GM12878 (cell line): ENCODE measurements at regions not wholly inside any gene's neighbourhood (a gene's known extent, or its start where the extent isn't known, plus 50 kb on each side); places are given as distances from the start of the nearest gene placed in this dataset.

Experiments
- ATAC-seq: fragments of 200-7000 bp; cut with Tn5 transposase; 3 replicates; pipeline ENCODE4 v1.9.1; 2020; ENCODE audit warnings: mild to moderate bottlenecking, moderate library complexity
- BruUV-seq: library from RNA; stranded (reverse); fragments of 400-500 nt; replicated peaks from 2 replicates; lab custom pipeline; 2021; lab: Mats Ljungman, UMichigan
- CTCF ChIA-PET: fragments of 300-600 bp; sonication (Branson Sonifier 250); formaldehyde crosslinking; extraction: SDS; loops from one replicate; lab custom pipeline; 2021; ENCODE audit warnings: inconsistent platforms; lab: Yijun Ruan, JAX
- POLR2A ChIA-PET: fragments of 350-600 bp; formaldehyde crosslinking; extraction: SDS; loops from one replicate; lab custom pipeline; 2021; ENCODE audit warnings: inconsistent platforms; lab: Charles Lee
- RAD21 ChIA-PET: fragments of 300-600 bp; sonication (Branson Sonifier 250); formaldehyde crosslinking; loops from one replicate; lab custom pipeline; 2023; ENCODE audit warnings: antibody characterized with exemption; ENCODE audit not compliant: unreplicated experiment; lab: Charles Lee
- SMC1A ChIA-PET: fragments of 300-600 bp; sonication (Branson Sonifier 250); formaldehyde crosslinking; loops from one replicate; lab custom pipeline; 2023; ENCODE audit not compliant: unreplicated experiment, uncharacterized antibody; lab: Charles Lee
- DNase-seq: peaks from one replicate; pipeline ENCODE4 v3.0.0-alpha.2; 2011; ENCODE audit warnings: low read depth, low spot score
- FAIRE-seq: peaks from 3 replicates; lab custom pipeline; 2011; peaks lifted over from hg19 to GRCh38; lab: Jason Lieb, UNC
- H2AFZ ChIP-seq: 2 replicates; pipeline ENCODE4 v1.6.0; 2011; ENCODE audit warnings: low read depth, low read length, control low read depth; ENCODE audit not compliant: control insufficient read depth
- H3K27ac ChIP-seq: 2 replicates; pipeline ENCODE4 v1.5.1; 2011; ENCODE audit warnings: control low read depth; ENCODE audit not compliant: control insufficient read depth, insufficient read depth
- H3K27me3 ChIP-seq, 2 experiments: replicated peaks in 1 of 2; 2 replicates each; pipeline versions ENCODE4 v1.6.0 to v1.6.1; 2011; ENCODE audit warnings: low read length in 1 of 2; ENCODE audit not compliant: control insufficient read depth in 2 of 2, insufficient read depth in 2 of 2
- H3K36me3 ChIP-seq, 2 experiments: 2 replicates each; pipeline ENCODE4 v1.5.1; 2011; ENCODE audit warnings: low read length in 1 of 2; ENCODE audit not compliant: control insufficient read depth in 2 of 2, insufficient read depth in 2 of 2
- H3K4me1 ChIP-seq: 2 replicates; pipeline ENCODE4 v1.6.1; 2011; ENCODE audit warnings: mild to moderate bottlenecking, low read length, moderate library complexity, mixed read lengths; ENCODE audit not compliant: control insufficient read depth, insufficient read depth
- H3K4me2 ChIP-seq: 2 replicates; pipeline ENCODE4 v1.6.0; 2011; ENCODE audit warnings: control low read depth; ENCODE audit not compliant: control insufficient read depth, insufficient read depth
- H3K4me3 ChIP-seq: fragments of 200-600 bp; sonication (generic); 2 replicates; pipeline ENCODE4 v1.5.1; 2016
- H3K79me2 ChIP-seq: 2 replicates; pipeline ENCODE4 v1.6.0; 2011; ENCODE audit warnings: low read length; ENCODE audit not compliant: control insufficient read depth, insufficient read depth
- H3K9ac ChIP-seq: 2 replicates; pipeline ENCODE4 v1.8.0; 2011; ENCODE audit warnings: low read length, control low read depth, mixed read lengths; ENCODE audit not compliant: control insufficient read depth, insufficient read depth
- H3K9me3 ChIP-seq: replicated peaks from 3 replicates; pipeline ENCODE4 v1.5.1; 2011; ENCODE audit warnings: mild to moderate bottlenecking, low read length; ENCODE audit not compliant: control insufficient read depth, insufficient read depth
- H4K20me1 ChIP-seq: 2 replicates; pipeline ENCODE4 v1.6.0; 2011; ENCODE audit not compliant: control insufficient read depth, insufficient read depth
- ASH2L ChIP-seq: fragments of 300-600, 200-600 bp; sonication (generic); IDR thresholded peaks from 2 replicates; pipeline ENCODE4 v1.6.1; 2017; ENCODE audit warnings: low read depth, mild to moderate bottlenecking, borderline replicate concordance
- BHLHE40 ChIP-seq, 2 experiments: fragments of 450-650 bp in 1 of 2; IDR thresholded peaks; 2 replicates each; pipeline ENCODE4 v1.6.1; 2011 to 2017; ENCODE audit warnings: low read depth in 2 of 2, borderline replicate concordance in 1 of 2, improper control_type of control experiment in 1 of 2, low read length in 1 of 2, mild to moderate bottlenecking in 1 of 2
- CBFB ChIP-seq: IDR thresholded peaks from 2 replicates; pipeline ENCODE4 v1.6.1; 2016; ENCODE audit warnings: antibody characterized with exemption, low read depth
- FOXM1 ChIP-seq: IDR thresholded peaks from 2 replicates; pipeline ENCODE4 v1.6.1; 2012; ENCODE audit warnings: low read depth, mild to moderate bottlenecking, inconsistent platforms, low read length, moderate library complexity
- HDAC2 ChIP-seq: fragments of 200-600 bp; sonication (generic); IDR thresholded peaks from 2 replicates; pipeline ENCODE4 v1.6.1; 2017
- IKZF1 ChIP-seq: fragments of 450-650 bp; conservative IDR thresholded peaks from 2 replicates; pipeline ENCODE4 v1.6.1; 2017; ENCODE audit warnings: antibody characterized with exemption, mild to moderate bottlenecking
- JUND ChIP-seq: IDR thresholded peaks from 2 replicates; pipeline ENCODE4 v1.6.1; 2012; ENCODE audit warnings: low read depth, mild to moderate bottlenecking, low read length, improper control_type of control experiment, moderate library complexity
- MYB ChIP-seq: fragments of 150-350 bp; IDR thresholded peaks from 2 replicates; pipeline ENCODE4 v1.6.1; 2014; ENCODE audit warnings: mild to moderate bottlenecking, low read depth, low read length, borderline replicate concordance
- NR2C2 ChIP-seq: IDR thresholded peaks from 2 replicates; pipeline ENCODE4 v1.6.1; 2011; ENCODE audit warnings: borderline replicate concordance, low read depth; ENCODE audit not compliant: control insufficient read depth, insufficient read length
- NRF1 ChIP-seq: conservative IDR thresholded peaks from 2 replicates; pipeline ENCODE4 v1.6.1; 2011; ENCODE audit warnings: mild to moderate bottlenecking, low read depth, low read length, improper control_type of control experiment
- PAX8 ChIP-seq: fragments of 450-650 bp; IDR thresholded peaks from 2 replicates; pipeline ENCODE4 v1.6.1; 2017; ENCODE audit warnings: mild to moderate bottlenecking, moderate library complexity
- PML ChIP-seq: IDR thresholded peaks from 2 replicates; pipeline ENCODE4 v1.6.1; 2012; ENCODE audit warnings: low read length, inconsistent platforms
- RB1 ChIP-seq: fragments of 450-650 bp; formaldehyde crosslinking; IDR thresholded peaks from 2 replicates; pipeline ENCODE4 v1.6.1; 2017; ENCODE audit warnings: mild to moderate bottlenecking, borderline replicate concordance
- SP1 ChIP-seq: IDR thresholded peaks from one replicate; pipeline ENCODE4 v1.6.1; 2011; ENCODE audit warnings: low read depth, low read length
- SRF ChIP-seq, 2 experiments: IDR thresholded peaks; 2 replicates each; pipeline ENCODE4 v1.6.1; 2011; ENCODE audit warnings: low read depth in 2 of 2, low read length in 2 of 2, mild to moderate bottlenecking in 1 of 2, moderate library complexity in 1 of 2
- SUPT20H ChIP-seq: IDR thresholded peaks from 2 replicates; pipeline ENCODE4 v1.6.1; 2011; ENCODE audit warnings: low read depth, mild to moderate bottlenecking, low read length, moderate library complexity, borderline replicate concordance; ENCODE audit not compliant: control insufficient read depth
- ZNF384 ChIP-seq: IDR thresholded peaks from 2 replicates; pipeline ENCODE4 v1.6.1; 2012; ENCODE audit warnings: low read depth, mild to moderate bottlenecking, low read length, improper control_type of control experiment, borderline replicate concordance
- ZZZ3 ChIP-seq: IDR thresholded peaks from 2 replicates; pipeline ENCODE4 v1.6.1; 2011; ENCODE audit warnings: low read depth; ENCODE audit not compliant: control insufficient read depth, insufficient read length
- WGBS: methylation state at CpG from one replicate; pipeline ENCODE4 v1.1.6; 2016; ENCODE audit warnings: low lambda C conversion rate; ENCODE audit not compliant: insufficient replicate concordance, insufficient coverage; ENCODE audit errors: missing lambda C conversion rate; 5-methylcytosine and 5-hydroxymethylcytosine counted together
- in situ Hi-C: fragments of 300-500 bp; cut with MboI; formaldehyde crosslinking; loops from 9 replicates; pipeline ENCODE4 v1.14.3; 2018; ENCODE audit warnings: mixed read lengths
- intact Hi-C: fragments of 100-400 bp; cut with micrococcal nuclease; formaldehyde crosslinking; loops from one replicate; pipeline ENCODE4 v1.14.2; 2022; ENCODE audit not compliant: unreplicated experiment
- TF ChIP-seq, protein P1 (sequence below): IDR thresholded peaks from 2 replicates; pipeline ENCODE4 v1.6.1; 2011; ENCODE audit warnings: low read depth, mild to moderate bottlenecking, low read length, moderate library complexity, borderline replicate concordance; ENCODE audit errors: extremely low read depth

DNA sequence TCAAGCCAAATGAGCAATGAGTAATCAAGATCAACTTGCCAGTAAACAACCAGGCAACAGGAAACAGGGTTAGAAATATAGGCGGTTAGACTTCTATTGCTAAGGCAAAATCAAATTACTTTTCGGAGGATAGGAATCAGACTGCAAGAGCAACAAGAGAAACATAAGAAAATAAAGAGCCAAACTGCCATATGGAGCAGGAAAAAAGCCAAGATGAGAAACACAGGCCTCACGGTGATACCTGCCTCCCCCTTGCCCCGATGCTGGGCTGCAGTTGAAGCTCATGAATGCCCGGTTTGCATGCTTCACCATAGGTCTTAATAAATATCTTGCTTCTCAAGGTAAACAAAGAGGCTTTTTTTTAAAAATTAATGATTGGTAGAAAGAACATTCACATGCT lies 158.4 kb upstream of the MAGEC2 start:
- DNase-seq = no peak
- SMC1A ChIA-PET = no interaction called here

GRCh38 chrX:142359331-142359730 lies 154.2 kb upstream of the MAGEC2 start:
- no peak for FAIRE-seq
- RAD21 ChIA-PET = no interaction called here
- SMC1A ChIA-PET = no interaction called here
- TF ChIP-seq, protein P1, sequence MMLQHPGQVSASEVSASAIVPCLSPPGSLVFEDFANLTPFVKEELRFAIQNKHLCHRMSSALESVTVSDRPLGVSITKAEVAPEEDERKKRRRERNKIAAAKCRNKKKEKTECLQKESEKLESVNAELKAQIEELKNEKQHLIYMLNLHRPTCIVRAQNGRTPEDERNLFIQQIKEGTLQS = no peak
- TF ChIP-seq PAX8 = no peak
- no peak for TF ChIP-seq RB1
- no peak for TF ChIP-seq ASH2L
- no peak for TF ChIP-seq ZNF384
- TF ChIP-seq FOXM1 = no peak
- no peak for TF ChIP-seq CBFB
- no peak for TF ChIP-seq SP1
- TF ChIP-seq SUPT20H = no peak
- TF ChIP-seq HDAC2 = no peak
- TF ChIP-seq MYB = no peak
- TF ChIP-seq IKZF1 = no peak
- no peak for TF ChIP-seq ZZZ3
- no peak for TF ChIP-seq NR2C2
- no peak for TF ChIP-seq SRF (IDR thresholded peaks at IDR 0.05; ENCODE audit: low read depth in 2 of 2, low read length in 2 of 2)
- TF ChIP-seq NRF1 = no peak

More for the DNA sequence above, 158.4 kb upstream of the MAGEC2 start:
- RAD21 ChIA-PET = no interaction called here
- Histone ChIP-seq H3K4me1 (no peaks in the 10 kb centered on the region), H3K79me2 (no peaks in the 10 kb centered on the region), H3K4me2 (no peak overlapping the region), H3K27ac (no peak overlapping the region)
- CTCF ChIA-PET = no interaction called here
- BruUV-seq = no TSS peak
- no peak for ATAC-seq
- intact Hi-C loops = no loop called here
- no peak for TF ChIP-seq JUND
- no peak for TF ChIP-seq BHLHE40 (IDR thresholded peaks at IDR 0.05; ENCODE audit: borderline replicate concordance in 1 of 2, low read depth in 2 of 2, low read length in 1 of 2)
- TF ChIP-seq ZZZ3 = no peak
- no peak for TF ChIP-seq PML
- TF ChIP-seq, all 136 proteins: peak for 0
- no peaks in the 10 kb centered on the region for H4K20me1 ChIP-seq
- POLR2A ChIA-PET = no interaction called here
- H3K36me3 ChIP-seq = no peaks in the 10 kb centered on the region
- no peak overlapping the region for H3K9ac ChIP-seq
- in situ Hi-C loops = no loop called here
- H3K9me3 ChIP-seq = no peaks in the 10 kb centered on the region
- no peaks in the 10 kb centered on the region for H3K27me3 ChIP-seq
- 41% methylated on average over 5 of the region's 5 CpGs for WGBS
- no peak for FAIRE-seq
- H3K4me3 ChIP-seq = no peak overlapping the region
- no peak overlapping the region for H2AFZ ChIP-seq

More at GRCh38 chrX:142359331-142359730, 154.2 kb upstream of the MAGEC2 start:
- H3K4me2 ChIP-seq = no peak overlapping the region
- no peaks in the 10 kb centered on the region for H3K27me3 ChIP-seq
- H3K9me3 ChIP-seq = no peaks in the 10 kb centered on the region
- 0% methylated on average over 2 of the region's 2 CpGs for WGBS
- ChIA-PET CTCF (no interaction called here), POLR2A (no interaction called here)
- H3K4me3 ChIP-seq = no peak overlapping the region
- H3K79me2 ChIP-seq = no peaks in the 10 kb centered on the region
- H3K27ac ChIP-seq = no peak overlapping the region
- H3K4me1 ChIP-seq = no peaks in the 10 kb centered on the region
- no peak for DNase-seq
- in situ Hi-C loops = no loop called here
- H3K9ac ChIP-seq = no peak overlapping the region
- no peaks in the 10 kb centered on the region for H4K20me1 ChIP-seq
- ATAC-seq = no peak
- BruUV-seq = no TSS peak
- no peak overlapping the region for H2AFZ ChIP-seq
- H3K36me3 ChIP-seq = no peaks in the 10 kb centered on the region
- intact Hi-C loops = no loop called here
